IPS DF 4.7 (cell line): ENCODE measurements at regions not wholly inside any gene's neighbourhood (a gene's known extent, or its start where the extent isn't known, plus 50 kb on each side); places are given as distances from the start of the nearest gene placed in this dataset.

Experiments used
- DNase-seq: peaks from one replicate; pipeline ENCODE4 v3.0.0-alpha.2; 2013; ENCODE audit warnings: low spot score; ENCODE audit errors: extremely low read depth

DNA sequence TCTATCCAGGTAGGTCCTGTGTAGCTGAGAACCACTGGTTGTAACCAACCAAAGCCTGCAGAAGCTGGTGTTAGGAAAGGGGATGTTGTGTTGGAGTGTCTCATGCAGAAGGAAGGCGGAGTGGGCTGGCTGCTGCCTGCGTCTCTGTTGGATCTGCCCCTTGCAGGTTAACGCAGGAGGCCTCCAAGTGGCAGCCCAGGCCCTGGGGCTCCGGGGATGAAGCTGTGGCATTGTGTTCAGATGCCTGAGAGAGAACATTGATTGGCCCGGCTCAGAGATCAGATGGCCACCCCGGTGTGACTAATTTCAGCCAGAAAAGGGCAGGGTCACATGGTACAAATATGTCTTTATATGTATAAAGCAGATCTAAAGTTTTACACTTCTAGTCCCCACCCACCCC, 216.0 kb downstream of the GLI2 start:
- DNase-seq: no peak

DNA sequence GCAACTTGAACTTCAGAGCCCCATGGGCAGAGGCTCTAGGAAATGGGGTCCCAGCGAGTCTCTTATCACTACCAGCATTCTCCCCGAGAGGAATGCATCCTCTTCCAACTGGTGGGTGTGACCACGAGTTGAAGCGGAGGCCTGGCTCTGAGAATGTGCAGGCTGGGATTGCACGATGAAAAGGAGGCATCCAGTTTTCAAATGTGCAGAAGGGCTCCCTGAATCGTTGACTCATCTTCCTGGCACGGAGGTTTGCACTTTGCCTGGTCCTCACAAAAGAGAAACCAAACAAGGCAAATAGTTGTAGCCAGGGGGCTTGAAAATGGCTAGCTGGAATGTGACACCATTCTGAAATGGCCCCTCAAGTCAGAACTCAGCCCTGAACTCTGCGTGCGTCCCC, 216.7 kb downstream of the GLI2 start:
- no peak for DNase-seq

DNA sequence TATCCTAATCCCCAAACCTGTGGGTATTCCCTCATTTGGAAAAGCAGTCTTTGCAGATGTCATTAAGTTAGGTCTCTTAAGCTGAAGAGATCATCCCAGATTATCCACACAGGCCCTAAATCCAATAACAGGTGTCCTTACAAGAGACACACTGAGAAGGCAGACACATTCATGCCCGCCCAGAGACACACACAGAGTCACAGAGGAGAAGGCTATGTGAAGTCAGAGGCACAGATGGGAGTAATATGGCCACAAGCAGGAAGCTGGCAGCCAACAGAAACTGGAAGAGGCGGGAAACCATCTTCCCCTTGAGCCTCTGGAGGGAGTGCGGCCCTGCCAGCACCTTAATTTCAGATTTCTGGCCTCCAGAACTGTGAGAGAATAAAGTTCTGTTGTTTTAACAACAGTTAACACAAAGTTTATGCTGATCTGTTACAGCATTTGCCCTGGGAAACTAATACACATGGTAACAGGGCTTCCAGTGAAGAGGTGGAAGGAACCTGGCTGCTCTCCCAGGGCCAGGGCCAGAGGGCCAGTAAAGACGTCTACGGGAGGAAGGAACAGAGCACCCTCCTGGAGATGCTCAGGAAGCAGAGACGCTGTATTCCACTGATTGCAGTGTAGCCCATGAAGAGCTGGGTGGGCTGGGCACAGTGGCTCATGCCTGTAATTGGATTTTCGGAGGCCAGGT, 217.5 kb downstream of the GLI2 start:
- no peak for DNase-seq

DNA sequence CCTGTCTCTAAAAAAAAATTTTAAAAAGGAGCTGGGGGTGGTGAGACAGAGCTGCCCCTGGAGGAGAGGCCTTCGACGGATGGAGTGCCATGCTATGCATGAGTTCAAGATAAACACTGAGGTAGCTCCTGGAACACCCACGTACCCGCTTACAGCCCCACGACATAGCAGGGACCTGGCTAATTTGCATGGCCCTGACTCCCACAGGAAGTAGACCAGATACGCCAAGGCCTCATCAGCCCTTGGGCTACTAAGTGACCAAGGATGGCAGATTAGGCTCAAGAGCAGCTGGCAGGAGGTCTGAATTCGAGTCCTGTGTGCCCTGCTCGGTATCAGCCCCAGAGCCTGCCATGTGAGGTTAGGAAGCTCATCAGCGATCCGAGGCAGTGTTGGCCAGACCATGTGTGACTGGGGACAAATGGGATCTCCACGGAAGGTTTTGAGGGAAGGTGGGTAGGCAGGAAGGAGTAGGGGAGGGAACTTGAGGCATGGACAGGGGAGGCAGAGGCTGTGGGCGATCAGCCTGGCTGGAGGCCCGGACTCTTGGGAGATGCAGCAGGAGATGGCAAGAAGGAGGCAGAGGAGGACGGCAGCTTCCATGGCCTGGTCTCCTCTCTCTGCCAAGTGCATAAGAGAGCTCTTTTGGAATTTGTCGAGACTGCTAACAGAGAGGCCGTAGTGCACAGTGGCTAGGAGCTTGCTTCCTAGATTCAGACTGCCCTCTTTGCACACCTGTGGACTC, 218.3 kb downstream of the GLI2 start:
- DNase-seq: no peak

DNA sequence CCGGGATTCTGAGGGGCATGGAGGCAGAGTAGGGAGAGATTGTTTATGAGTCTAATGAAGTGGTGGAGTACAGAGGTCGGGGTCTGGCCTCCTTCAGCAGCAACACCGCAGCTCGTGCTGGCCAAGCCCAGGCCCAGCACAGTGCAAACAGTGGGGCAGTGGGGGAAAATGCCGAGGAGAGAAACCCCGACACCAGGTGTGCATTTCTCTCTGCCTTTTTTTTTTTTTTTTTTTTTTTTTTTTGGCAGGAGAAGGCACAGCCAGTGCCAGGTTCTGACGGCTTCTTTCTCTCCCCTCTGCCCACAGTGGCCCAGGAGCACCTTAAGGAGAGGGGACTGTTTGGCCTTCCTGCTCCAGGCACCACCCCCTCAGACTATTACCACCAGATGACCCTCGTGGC, 219.3 kb downstream of the GLI2 start:
- no peak for DNase-seq

DNA sequence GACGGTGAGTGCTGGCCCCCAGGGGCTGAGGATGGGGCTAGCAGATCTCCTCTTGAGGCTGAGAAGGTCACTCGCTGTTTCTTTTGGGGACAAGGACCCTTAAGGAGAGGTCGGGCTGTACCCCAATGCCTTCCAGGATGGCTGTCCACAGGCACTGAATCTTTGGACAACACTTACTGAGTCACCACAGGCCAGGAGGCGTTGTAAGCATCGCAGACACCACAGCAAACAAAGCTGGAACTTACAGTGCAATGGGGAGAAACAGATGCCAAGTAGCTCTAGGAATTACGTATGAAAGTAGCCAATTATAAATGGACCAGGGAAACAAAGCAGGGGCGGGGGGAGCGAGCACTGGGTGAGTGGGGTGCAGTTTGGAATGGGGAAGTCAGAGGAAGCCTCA, 219.8 kb downstream of the GLI2 start:
- DNase-seq: no peak

DNA sequence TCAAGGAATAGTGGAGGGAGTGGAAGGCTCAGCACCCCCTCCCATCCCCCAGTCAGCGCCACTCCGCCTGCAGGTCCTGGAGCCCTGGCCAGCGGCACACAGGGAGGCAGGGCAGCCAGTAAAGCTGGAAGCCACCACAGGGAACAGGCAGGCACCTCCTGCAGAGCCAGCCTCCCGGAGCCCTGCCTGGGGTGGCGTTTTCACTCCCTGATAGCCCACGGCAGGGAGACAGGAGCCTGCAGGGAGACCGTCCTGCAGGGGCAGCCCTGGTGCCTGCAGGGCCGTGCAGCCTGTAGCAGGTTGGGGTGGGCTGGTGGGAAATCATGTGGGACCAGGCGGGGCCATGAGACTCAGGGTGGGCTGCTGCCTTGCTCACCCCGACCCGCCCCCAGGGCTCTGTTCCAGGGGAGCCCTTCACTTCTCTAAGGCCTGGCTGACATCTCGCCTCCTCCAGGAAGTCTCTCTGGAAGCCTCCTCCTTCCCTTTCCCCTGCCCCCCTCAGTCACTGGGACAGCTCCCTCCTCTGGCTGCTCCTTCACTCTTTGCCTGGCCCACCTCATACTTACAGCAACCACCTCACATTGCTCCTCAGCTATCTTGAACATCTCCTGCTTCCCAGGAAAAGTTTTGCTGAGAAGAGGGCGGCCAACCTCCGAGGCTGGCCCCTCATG, 221.0 kb downstream of the GLI2 start:
- DNase-seq: no peak

DNA sequence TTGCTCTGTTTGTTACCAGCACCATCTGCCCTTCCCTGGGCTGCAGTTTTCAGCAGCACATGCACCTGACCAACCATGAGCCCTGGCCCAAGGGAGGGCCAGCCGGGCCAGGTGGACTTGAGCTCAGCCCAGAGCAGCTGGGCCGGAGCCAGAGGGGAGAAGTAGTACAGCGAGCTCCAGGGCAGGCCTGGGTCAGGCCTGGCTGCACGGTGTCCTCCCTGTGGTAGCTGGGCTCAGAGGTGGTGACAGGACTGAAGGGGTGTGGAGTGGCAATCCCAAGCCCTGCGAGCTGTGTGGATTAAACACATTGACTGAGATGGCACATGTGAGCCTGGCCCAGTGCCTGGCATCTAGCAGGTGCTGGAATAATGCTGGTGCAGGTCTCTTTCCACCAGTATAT, 222.2 kb downstream of the GLI2 start:
- no peak for DNase-seq

DNA sequence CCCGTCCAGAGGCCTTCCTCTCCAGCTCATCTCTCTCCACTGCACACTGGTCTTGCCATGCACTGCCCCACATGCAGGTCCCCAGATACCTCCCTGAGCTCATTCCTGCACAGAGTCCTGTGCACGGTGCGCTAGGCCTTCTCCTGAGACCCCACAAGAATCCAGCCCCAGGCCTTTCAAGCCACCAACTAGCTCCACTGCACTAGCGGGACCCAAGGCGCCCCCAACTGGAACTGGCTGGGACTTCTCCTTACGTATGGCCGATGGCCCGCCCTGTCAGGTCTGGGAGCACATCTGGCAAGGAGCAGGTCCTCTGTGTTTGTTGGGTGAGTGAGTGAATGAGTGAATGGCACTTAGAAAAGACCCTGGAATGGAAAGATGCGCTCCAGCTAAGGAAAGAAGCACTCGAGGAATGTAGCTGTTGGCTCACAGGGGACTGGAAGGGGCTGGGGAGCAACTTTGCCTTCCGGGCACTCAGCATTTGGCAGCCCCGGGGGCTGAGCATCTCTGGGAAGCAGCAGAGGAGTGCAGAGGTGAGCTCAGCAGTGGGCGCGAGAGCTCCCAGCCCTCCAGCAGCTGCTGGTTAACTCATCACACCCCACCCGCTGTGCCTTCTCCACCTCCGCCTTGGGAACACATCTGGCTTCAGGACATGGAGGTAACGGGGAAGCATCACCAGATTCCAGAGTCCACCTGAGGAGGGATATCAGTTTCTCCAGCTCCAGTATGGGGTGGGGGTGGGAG, 223.1 kb downstream of the GLI2 start:
- DNase-seq: no peak

DNA sequence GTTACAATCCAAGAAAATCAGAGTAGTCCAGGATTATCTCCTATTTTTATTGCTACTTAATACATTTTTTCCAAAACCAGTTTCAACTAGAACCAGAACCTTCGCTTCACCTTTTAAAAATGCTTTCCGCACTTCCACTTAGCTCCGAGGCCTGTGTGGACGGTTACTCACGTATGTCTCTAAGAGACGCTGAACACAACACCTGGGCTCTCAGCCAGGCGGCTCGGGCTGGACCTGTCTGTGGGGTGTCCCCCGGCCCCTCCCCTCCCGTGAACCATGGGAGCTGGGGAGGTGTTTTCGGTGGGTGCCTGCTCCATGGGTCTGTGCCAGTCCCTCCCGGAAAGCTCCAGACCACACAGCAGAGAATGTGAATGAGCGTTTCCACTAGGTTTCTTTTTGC, 223.8 kb downstream of the GLI2 start:
- no peak for DNase-seq

DNA sequence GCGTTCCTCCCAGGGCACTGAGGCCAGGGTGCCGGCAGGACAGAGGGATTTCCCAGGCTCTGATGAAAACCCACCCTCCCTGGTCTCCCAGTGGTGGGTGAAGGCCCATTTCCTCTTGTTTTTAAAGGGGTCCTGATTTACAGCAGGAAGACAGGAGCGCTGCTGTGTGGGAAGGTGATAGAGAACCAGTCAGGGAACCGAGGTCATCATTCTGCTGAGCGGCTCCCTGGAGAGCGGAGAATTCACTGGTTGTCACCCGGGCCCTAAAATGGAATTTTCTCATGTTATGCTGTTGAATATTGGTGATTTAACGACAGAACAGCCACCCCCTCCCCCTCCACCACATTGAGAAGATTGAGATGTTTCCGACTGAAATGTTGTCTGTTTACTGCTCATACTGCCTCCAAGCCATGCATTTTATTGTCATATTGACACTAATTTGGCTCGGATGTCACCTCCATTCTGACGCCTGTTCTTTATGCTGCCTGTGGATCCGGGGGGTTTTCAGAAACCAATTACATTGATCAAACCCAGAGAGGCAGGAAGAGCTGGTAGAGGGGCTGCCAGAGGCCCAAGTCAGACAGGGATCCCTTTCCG, 225.2 kb downstream of the GLI2 start:
- DNase-seq: no peak

DNA sequence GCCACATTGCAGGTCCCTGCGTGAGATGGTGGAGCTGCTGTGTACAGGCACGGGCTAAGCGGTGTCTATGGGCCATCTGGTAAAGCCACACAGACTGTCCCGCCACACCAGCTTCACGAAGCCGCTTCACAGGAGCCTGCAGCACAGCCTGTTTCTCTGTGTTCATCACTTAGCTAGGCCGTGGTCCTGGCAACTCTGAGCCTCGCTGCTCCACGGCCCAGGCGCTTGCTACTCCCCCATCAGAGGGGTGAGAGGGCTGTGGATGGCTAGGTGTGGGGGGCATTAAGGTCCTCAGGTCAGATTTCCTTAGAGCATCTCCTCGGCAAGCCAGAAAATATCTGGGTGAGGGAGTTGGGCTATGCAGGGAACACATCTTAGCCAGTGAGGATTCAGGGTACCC, 225.7 kb downstream of the GLI2 start:
- DNase-seq: no peak

DNA sequence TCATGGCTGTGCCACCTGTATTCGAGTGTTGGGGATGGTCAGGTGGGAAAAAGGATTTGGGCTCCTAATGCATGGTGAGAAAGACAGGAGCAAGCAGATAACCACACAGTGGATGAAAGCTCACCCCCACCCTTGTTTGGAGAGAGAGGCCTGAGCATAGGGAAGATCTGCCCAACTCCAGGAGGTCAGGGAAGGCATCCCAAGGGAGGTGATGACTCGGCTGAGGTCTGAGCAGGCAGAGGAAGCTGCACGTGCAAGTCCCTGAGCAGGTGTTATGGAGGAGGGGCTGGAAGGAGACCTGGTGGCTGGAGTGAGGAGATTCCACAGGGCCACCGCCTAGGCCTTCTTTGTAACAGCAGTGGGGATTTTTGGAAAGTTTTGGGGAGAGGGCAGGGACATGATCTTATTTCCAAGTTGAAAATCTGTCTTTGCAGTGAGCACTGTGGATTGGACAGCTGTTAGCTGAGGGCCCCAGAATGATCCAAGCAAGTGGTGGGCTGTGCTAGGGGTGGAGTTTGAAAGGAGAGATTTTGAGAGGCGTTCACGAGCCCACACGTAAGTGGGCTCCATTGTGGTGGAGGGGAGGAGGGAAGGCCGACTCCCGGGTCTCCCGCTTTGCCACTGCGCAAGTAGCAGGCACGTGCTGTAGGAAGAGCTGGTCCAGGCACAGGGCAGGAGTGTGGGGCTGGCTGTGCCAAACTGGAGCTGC, 228.5 kb downstream of the GLI2 start:
- no peak for DNase-seq

DNA sequence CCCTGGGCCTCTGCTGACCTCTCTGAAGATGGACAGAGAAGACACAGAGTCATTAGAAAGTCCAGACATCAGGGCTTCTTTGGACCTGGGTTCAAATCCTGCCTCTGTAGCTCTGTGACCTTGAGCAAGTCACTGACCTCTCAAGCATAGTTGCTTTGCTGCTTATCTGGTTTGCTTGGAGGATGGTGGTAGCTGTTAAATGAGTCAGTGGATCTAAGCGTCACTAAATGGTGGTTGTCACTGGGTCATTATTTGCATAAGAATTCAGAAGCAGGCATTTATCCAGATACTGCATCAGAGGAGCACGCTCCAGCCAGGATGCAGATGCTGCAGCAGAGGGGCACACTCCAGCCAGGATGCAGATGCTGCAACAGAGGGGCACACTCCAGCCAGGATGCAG, 229.2 kb downstream of the GLI2 start:
- DNase-seq: no peak

DNA sequence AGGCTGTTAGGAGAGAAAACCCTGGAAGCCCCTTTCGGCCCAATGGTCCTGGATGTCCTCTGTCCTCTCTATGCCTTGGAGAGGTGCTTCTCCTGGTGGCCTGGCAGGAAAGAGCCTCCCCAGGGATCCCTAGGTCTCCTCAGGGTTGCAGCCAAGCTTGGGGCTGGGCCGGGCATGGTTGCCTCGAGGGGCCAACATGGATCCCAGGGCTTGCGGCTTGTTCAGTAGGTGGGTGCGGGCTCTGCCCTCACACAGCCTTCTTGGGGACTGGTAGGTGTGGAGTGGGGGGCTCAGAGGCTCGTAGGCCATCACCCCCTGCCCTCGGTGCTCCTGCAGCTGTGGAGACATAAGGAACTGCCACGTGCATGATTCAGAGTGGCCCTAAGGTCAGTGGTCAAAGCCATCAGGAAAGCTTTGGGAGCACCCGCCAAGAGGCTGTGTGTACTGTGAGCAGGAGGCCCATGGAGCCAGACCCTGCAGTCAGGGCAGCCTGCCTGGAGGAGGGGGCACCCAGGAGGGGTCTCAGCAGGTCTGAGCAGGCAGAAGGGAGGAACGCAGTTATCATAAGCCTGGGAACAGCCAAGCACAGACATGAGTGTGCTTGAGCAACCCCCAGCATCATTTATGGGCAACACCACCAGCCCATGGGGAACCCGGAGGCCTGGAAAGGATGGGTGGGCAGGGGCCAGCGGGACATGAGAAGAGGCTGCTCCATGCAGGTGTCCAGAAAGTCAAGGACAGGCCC, 231.0 kb downstream of the GLI2 start:
- DNase-seq: no peak

DNA sequence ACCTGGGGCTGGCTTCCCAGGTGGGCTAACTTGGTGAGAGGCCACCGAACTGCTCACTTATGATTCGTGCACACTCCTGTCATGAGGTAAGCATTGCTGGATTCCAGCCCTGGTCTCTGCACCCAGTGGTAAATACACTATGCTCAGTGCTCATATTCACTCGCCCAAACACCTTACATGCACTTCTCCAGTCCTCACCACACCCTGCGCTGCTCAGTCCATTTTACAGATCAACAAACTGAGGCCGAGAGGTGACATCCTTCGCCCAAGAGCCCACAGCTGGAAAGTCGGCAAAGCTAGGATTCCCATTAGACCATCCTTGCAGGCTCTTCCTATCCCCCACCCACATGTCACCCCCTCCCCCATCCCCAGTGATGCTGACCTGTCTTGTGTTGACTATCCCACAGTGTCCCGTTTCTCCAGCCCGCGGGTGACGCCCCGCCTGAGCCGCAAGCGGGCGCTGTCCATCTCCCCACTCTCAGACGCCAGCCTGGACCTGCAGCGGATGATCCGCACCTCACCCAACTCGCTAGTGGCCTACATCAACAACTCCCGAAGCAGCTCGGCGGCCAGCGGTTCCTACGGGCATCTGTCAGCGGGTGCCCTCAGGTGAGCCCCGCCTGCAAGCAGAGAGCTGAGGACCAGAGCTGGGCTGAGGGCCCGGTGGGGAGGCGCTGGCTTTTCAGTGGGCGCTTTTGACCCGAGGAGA, 232.8 kb downstream of the GLI2 start:
- DNase-seq: no peak

DNA sequence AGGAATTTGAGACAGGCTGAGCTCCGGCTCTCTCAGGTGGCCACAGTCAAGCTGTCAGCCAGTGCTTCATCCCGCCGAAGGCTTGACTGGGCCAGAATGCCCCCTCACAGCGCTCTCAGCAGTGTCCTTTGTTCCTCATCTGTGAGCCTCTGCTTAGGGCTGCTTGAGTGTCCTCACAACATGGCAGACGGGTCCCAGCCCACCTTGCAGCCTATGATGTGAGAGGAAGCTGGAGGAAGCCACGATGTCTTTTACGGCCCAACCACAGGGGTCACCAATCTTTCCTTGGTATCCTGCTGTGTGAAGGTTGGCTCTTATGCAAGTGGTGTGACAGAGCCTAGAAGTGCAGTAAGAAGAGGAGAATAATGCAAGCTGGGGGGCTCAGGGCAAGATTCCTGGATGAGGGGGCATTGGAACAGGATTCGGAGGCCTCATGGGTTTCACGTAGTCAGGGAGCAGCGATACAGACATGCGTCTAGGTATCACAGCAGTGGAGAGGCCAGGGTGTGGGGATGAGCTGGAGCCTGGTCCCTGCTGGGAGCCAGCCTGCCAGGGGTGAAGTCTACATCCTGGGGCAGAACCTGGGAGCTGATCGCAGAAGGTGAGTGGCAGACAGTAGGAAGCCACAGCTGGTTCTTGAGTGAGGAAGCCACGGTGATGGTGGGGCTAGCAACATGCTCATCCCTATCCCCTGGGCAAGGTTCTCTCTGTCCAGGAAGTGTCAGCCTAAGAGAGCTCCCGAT, 234.1 kb downstream of the GLI2 start:
- no peak for DNase-seq

DNA sequence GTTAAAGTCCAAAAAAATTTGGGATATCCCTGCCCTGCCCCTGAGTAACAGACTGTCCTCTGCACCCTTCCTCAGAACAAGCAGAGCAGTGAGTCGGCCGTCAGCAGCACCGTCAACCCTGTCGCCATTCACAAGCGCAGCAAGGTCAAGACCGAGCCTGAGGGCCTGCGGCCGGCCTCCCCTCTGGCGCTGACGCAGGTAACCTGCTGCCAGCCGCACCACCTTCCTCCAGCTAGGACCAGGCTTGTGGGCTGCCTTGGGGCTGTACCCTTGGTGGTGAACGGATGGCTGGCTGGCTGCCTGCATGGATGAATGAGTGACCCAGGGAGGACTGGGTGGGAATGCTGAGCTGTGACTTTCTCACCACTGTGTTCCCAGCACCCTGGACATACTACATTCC, 236.2 kb downstream of the GLI2 start:
- no peak for DNase-seq

DNA sequence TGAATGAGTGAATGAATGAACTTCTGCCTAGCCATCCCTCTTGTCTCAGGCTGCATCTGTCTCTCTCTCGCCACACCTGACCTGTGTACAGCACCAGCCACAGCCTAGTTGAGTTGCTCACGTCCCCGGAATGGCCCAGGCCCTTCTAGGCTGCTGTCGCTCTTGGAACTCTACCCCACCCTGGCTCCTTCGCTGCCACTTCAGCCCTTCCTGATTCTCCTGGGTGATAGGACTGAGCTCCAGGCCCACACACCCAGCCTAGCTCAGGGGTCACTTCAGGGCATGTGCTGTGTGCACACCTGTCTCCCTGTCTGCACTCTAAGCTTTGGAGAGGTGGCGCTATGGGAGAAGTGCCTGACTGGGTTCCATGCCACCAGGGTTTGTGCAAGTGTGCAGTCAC, 236.6 kb downstream of the GLI2 start:
- DNase-seq: no peak
